ENCODE measurements at regions not wholly inside any gene's neighbourhood (a gene's known extent, or its start where the extent isn't known, plus 50 kb on each side); places are given as distances from the start of the nearest gene placed in this dataset.

DNA sequence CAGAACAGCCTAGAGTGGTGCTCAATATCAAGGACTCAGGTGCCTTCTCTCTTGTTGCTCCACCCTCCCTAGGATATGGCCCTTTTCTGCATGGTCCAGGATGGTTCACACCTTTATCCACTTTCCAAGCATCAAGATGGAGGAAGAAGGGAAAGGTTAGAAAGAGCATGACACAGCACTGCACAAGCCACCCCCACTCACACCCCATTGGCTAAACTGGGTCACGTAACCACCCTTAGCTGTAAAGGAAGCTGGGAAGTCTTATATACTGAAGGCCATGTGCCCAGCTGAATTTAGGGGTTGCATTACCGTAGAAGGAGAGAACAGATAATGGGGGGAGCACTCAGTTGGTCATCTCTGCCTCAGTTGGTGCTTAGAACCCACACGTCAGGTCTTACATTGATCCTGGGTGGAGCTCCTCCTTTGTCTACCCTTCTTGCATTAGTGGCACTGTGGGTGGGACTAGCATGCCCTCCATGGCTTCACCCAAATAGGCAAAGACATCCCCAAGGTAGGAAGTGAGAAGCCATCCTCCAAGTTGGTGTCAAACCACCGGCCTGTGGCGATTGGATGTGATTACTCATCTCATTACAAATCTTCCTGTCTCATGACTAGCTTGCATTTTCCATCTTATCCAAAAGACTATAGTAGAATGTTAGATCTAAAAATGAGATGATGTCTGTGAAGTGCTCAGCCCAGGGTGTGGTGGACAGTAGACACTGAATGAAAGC is 248.5 kb downstream of the HAUS1 start:
- no peaks in the 10 kb centered on the region for H3K4me1 ChIP-seq (ENCODE audit: insufficient read depth, low read length)
- H3K9me3 ChIP-seq (ENCODE audit: control insufficient read depth, insufficient read depth, low read length) = no peaks in the 10 kb centered on the region
- H3K9ac ChIP-seq (ENCODE audit: low read depth, low read length) = no peak overlapping the region
- no peaks in the 10 kb centered on the region for H3K36me3 ChIP-seq (ENCODE audit: insufficient read depth, low read length)

DNA sequence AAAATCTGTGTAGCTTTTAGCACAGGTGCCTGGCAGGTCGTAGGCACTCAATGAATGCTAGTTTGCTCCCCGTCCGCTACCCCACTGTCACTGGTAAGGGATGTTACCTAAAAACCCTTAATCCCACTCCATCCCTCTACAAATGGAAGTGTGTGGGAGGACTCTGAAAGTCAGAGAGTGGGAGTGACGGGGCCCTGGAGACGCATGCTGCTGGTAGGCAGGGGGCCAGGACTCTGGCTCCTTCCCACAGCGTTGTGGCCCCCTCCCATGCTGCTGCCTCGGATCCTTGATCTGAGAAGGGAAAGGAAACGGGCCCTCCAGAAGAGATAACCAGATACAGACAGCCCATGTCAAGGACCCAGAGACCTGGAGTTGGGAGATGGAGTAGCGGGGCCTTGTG is 249.3 kb downstream of the HAUS1 start:
- no peaks in the 10 kb centered on the region for H3K4me1 ChIP-seq (ENCODE audit: insufficient read depth, low read length)
- H3K9me3 ChIP-seq (ENCODE audit: control insufficient read depth, insufficient read depth, low read length) = no peaks in the 10 kb centered on the region
- H3K36me3 ChIP-seq (ENCODE audit: insufficient read depth, low read length) = no peaks in the 10 kb centered on the region
- no peak overlapping the region for H3K9ac ChIP-seq (ENCODE audit: low read depth, low read length)

DNA sequence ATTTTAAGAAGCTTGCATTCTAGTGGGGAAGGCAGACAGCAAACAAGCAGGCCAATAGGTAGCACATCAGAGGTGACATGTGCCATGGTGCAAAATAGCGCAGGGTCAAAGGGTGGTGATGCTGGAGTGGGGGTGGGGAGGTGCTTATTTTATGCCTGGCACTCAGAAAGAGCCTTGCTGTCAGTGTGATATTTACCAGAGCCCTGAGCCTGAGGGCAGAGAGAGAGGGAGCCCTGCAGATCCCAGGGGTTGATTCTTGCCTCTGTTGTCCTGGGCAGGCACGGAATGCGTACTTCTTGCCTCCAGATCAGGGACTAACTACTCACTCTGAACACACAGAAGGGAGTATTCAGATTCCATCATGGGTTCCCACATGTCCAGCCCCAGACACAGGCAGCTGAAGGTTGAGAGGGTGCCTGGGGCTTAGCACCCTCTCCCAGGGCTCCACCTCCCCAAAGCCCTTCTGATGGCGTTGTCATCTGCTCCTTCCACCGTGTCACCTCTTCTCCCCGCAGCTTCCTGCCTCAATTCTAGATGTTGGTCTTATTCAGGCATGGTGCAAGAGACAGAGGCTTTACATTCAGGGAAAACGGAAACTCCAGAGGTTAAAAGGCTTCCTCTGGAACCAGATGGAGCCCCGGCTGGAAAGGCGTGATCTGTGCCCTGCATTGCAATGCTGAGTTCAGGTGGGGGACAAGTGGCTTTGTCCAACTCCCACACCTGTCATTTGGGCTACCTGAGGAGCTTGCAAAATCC is 252.3 kb downstream of the HAUS1 start:
- Histone ChIP-seq H3K4me1 (ENCODE audit: insufficient read depth, low read length) (no peaks in the 10 kb centered on the region), H3K36me3 (ENCODE audit: insufficient read depth, low read length) (no peaks in the 10 kb centered on the region; the same call in 1 of the 2 replicates), H3K9me3 (ENCODE audit: control insufficient read depth, insufficient read depth, low read length) (no peaks in the 10 kb centered on the region), H3K9ac (ENCODE audit: low read depth, low read length) (no peak overlapping the region)

- Histone ChIP-seq H3K9me3 (ENCODE audit: control insufficient read depth, insufficient read depth, low read length) (no peaks in the 10 kb centered on the region), H3K9ac (ENCODE audit: low read depth, low read length) (no peak overlapping the region), H3K4me1 (ENCODE audit: insufficient read depth, low read length) (no peaks in the 10 kb centered on the region), H3K36me3 (ENCODE audit: insufficient read depth, low read length) (no peaks in the 10 kb centered on the region; the same call in 1 of the 2 replicates)
Observed at GRCh38 chr18:46360102-46360699, 256.0 kb downstream of the HAUS1 start.

- H3K9me3 ChIP-seq (ENCODE audit: control insufficient read depth, insufficient read depth, low read length) = no peaks in the 10 kb centered on the region
- H3K9ac ChIP-seq (ENCODE audit: low read depth, low read length) = no peak overlapping the region
- no peaks in the 10 kb centered on the region; the same call in 1 of the 2 replicates for H3K36me3 ChIP-seq (ENCODE audit: insufficient read depth, low read length)
- no peaks in the 10 kb centered on the region for H3K4me1 ChIP-seq (ENCODE audit: insufficient read depth, low read length)
Observed at GRCh38 chr18:46360866-46361265, 256.7 kb downstream of the HAUS1 start.

DNA sequence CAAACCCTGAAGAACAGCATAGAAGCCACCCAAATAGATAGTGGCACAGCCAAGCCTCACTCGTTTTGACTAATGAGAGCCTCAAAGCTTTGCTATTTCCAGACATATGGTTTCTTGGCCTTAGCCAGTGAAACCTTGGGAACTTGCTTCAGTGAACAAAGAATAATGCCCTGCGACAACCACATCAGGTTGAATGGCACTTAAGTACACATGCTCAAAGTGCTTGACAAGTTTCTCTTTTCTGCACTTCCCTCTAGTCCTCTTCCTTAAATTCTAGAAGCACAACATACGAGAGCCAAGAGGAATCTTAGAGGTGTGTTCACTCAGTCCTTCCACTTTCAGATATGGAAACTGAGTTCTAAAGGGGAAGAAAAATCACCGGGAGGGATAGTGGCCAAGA is 258.3 kb downstream of the HAUS1 start:
- no peaks in the 10 kb centered on the region for H3K4me1 ChIP-seq (ENCODE audit: insufficient read depth, low read length)
- no peaks in the 10 kb centered on the region; the same call in 1 of the 2 replicates for H3K36me3 ChIP-seq (ENCODE audit: insufficient read depth, low read length)
- H3K9ac ChIP-seq (ENCODE audit: low read depth, low read length) = no peak overlapping the region
- no peaks in the 10 kb centered on the region for H3K9me3 ChIP-seq (ENCODE audit: control insufficient read depth, insufficient read depth, low read length)

DNA sequence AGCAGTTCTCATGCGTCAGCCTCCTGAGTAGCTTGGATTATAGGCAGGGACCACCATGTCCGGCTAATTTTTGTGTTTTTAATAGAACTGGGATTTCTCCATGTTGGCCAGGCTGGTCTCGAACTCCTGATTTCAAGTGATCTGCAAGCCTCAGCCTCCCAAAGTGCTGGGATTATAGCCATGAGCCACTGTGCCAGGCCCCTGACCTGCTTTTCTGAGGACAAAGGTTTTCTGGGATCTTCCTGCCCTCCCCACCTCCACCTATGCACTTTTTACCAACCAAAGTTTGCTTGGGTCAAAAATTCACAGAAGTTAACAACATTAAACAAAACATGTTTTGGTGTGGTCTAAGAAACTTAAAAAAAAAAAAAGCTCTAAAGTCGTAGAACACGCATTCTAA is 259.9 kb downstream of the HAUS1 start:
- Histone ChIP-seq H3K9me3 (ENCODE audit: control insufficient read depth, insufficient read depth, low read length) (no peaks in the 10 kb centered on the region), H3K9ac (ENCODE audit: low read depth, low read length) (no peak overlapping the region), H3K36me3 (ENCODE audit: insufficient read depth, low read length) (no peaks in the 10 kb centered on the region; the same call in 1 of the 2 replicates), H3K4me1 (ENCODE audit: insufficient read depth, low read length) (no peaks in the 10 kb centered on the region)

DNA sequence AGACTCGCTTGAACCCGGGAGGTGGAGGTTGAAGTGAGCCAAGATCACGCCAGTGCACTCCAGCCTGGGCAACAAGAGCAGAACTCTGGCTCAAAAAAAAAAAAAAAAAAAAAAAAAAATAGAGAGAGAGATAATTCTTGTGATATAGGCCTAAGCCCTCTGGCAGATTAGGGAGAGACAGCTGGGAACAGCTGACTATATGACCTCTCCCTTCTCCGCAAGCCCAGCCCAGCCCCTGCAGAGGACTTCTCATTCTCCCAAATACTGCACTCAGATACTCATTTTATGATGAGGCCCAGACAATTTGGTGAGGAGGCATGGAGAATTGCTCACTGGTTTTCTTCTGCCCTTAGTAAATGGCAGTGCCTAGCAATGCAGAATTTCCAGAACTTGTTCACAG is 262.0 kb downstream of the HAUS1 start:
- Histone ChIP-seq H3K4me1 (ENCODE audit: insufficient read depth, low read length) (no peaks in the 10 kb centered on the region), H3K9ac (ENCODE audit: low read depth, low read length) (no peak overlapping the region), H3K9me3 (ENCODE audit: control insufficient read depth, insufficient read depth, low read length) (no peaks in the 10 kb centered on the region), H3K36me3 (ENCODE audit: insufficient read depth, low read length) (no peaks in the 10 kb centered on the region; the same call in 1 of the 2 replicates)

DNA sequence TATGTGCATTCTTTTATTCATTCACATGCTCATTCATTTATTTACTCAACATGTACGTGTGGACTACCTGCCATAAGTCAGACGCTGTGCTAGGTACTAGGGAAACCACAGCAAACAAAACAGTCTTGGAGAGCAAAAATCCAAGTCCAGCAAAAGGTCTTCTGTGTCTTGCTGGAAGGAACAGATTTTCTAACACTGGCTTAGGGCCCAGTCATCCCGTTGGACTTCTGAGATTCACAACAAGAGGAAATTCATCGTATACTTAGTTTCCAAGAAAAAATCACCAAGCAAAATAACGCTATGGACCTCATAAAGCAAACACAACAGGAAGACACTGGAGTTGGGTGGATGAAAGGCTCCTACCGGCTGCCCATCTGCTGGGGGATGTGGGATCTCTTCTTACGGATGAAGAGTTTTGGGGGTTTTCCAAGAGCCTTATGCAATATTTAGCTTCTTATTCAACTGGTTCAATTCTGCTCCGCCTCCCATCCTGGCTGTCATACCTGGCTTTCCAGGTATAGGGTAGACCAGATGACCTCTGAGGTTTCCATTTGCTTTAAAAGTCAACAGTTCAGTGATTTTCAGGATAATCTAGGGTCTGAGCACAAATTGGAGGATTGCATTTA is 262.7 kb downstream of the HAUS1 start:
- no peaks in the 10 kb centered on the region; the same call in 1 of the 2 replicates for H3K36me3 ChIP-seq (ENCODE audit: insufficient read depth, low read length)
- no peaks in the 10 kb centered on the region for H3K9me3 ChIP-seq (ENCODE audit: control insufficient read depth, insufficient read depth, low read length)

DNA sequence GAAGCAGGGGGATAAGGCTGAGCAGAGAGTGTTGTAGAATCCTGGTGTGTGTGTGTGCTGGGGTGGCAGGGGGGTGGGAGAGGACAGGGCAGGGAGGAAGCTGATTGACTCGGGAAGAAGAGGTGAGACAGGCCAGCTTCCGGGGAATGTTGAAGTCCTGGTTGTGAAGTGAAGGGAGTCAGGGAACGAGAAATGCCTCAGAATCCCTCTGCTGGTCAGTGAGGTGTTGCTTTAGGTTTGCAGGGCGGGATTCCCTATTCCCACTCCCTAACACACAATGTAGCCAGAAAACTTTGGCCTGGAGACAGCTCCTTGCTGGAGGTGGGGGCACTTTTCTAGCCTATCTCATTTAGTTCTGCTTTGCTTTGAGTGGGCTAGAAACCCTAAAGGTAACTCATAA is 265.1 kb downstream of the HAUS1 start:
- Histone ChIP-seq H3K36me3 (ENCODE audit: insufficient read depth, low read length) (no peaks in the 10 kb centered on the region; the same call in 1 of the 2 replicates), H3K4me1 (ENCODE audit: insufficient read depth, low read length) (no peaks in the 10 kb centered on the region), H3K9me3 (ENCODE audit: control insufficient read depth, insufficient read depth, low read length) (no peaks in the 10 kb centered on the region), H3K9ac (ENCODE audit: low read depth, low read length) (no peak overlapping the region)

More for the DNA sequence above, 262.7 kb downstream of the HAUS1 start:
- Histone ChIP-seq H3K9ac (ENCODE audit: low read depth, low read length) (no peak overlapping the region), H3K4me1 (ENCODE audit: insufficient read depth, low read length) (no peaks in the 10 kb centered on the region)

GRCh38 chr18:46370898-46371297 is 266.7 kb downstream of the HAUS1 start:
- H3K36me3 ChIP-seq (ENCODE audit: insufficient read depth, low read length) = no peaks in the 10 kb centered on the region; the same call in 1 of the 2 replicates

GRCh38 chr18:46372670-46373069 is 268.5 kb downstream of the HAUS1 start:
- Histone ChIP-seq H3K9ac (ENCODE audit: low read depth, low read length) (no peak overlapping the region), H3K36me3 (ENCODE audit: insufficient read depth, low read length) (no peaks in the 10 kb centered on the region), H3K4me1 (ENCODE audit: insufficient read depth, low read length) (no peaks in the 10 kb centered on the region), H3K9me3 (ENCODE audit: control insufficient read depth, insufficient read depth, low read length) (no peaks in the 10 kb centered on the region)

More at GRCh38 chr18:46370898-46371297, 266.7 kb downstream of the HAUS1 start:
- Histone ChIP-seq H3K9ac (ENCODE audit: low read depth, low read length) (no peak overlapping the region), H3K4me1 (ENCODE audit: insufficient read depth, low read length) (no peaks in the 10 kb centered on the region), H3K9me3 (ENCODE audit: control insufficient read depth, insufficient read depth, low read length) (no peaks in the 10 kb centered on the region)

DNA sequence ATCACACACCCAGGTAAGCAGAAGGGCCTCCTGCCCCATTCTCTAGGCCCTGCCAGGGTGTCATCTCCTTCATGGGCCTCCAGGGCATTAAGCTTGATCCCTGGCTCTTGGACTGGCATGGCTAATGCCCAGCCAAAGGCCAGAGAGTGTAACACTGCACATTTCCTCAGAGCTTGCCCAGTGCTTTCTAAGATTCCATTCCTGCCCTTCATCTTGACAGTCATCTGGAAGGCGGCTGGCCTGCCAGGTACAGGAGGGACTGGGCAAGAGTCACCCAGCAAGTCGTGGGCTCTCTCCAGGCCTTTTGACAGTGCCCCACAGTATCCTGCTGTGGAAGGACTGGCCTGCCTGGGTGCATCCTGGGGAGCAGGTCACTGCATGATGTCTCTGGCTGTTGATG is 268.9 kb downstream of the HAUS1 start:
- Histone ChIP-seq H3K36me3 (ENCODE audit: insufficient read depth, low read length) (no peaks in the 10 kb centered on the region), H3K9me3 (ENCODE audit: control insufficient read depth, insufficient read depth, low read length) (no peaks in the 10 kb centered on the region), H3K9ac (ENCODE audit: low read depth, low read length) (no peak overlapping the region), H3K4me1 (ENCODE audit: insufficient read depth, low read length) (no peaks in the 10 kb centered on the region)

DNA sequence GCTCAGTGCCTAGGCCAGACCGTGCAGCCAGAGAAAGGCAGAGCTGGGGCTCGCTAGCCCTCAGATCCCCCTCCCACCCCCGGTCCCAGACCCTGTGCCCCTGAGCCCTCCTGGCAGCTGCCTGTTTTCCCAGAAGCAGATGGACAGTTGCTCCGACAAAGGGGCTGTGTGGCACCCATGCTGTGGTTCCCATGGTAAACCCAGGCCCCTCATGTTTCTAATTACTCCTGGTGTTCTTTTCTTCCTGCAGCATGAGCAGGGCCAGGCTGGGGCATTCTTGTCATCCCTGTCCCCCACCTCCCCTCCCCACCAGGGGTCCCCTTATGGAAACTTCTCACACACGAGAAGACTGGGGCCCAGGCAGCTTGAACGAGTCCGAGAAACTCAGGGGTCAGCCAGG is 269.6 kb downstream of the HAUS1 start:
- Histone ChIP-seq H3K4me1 (ENCODE audit: insufficient read depth, low read length) (no peaks in the 10 kb centered on the region), H3K9me3 (ENCODE audit: control insufficient read depth, insufficient read depth, low read length) (no peaks in the 10 kb centered on the region), H3K9ac (ENCODE audit: low read depth, low read length) (no peak overlapping the region), H3K36me3 (ENCODE audit: insufficient read depth, low read length) (no peaks in the 10 kb centered on the region)

Data from ES-I3 (cell line).